GF-D8 (cell line): ENCODE measurements at regions not wholly inside any gene's neighbourhood (a gene's known extent, or its start where the extent isn't known, plus 50 kb on each side); places are given as distances from the start of the nearest gene placed in this dataset.
"Not testable (repeated sequence)": the region's sequence is repeated elsewhere in the genome, so short reads cannot be mapped to it uniquely, and the experiment has no call there.

Experiments used
- DNase-seq: peaks from one replicate; lab custom pipeline; 2025; lab: John Stamatoyannopoulos, UW

- no peak for DNase-seq
These were observed 85.4 kb upstream of the SVIL start for GRCh38 chr10:29720149-29720548.

GRCh38 chr10:29719281-29719675 is 84.5 kb upstream of the SVIL start:
- DNase-seq = no peak

GRCh38 chr10:29715296-29715695 is 80.5 kb upstream of the SVIL start:
- DNase-seq = no peak

- no peak for DNase-seq
These were observed 79.5 kb upstream of the SVIL start for GRCh38 chr10:29714096-29714874.

GRCh38 chr10:29713450-29713849 is 78.7 kb upstream of the SVIL start:
- DNase-seq = no peak

- no peak for DNase-seq
These were observed 77.3 kb upstream of the SVIL start for GRCh38 chr10:29712108-29712507.

GRCh38 chr10:29710128-29710527 is 75.4 kb upstream of the SVIL start:
- DNase-seq = no peak

GRCh38 chr10:29709484-29710002 is 74.8 kb upstream of the SVIL start:
- DNase-seq = no peak

- DNase-seq = no peak
These were observed 68.5 kb upstream of the SVIL start for GRCh38 chr10:29703271-29703670.

- DNase-seq = no peak
These were observed 67.7 kb upstream of the SVIL start for GRCh38 chr10:29702273-29703164.

GRCh38 chr10:29701306-29701705 is 66.5 kb upstream of the SVIL start:
- no peak for DNase-seq

- DNase-seq = no peak
These were observed 64.8 kb upstream of the SVIL start for GRCh38 chr10:29699621-29700020.

- no peak for DNase-seq
These were observed 64.2 kb upstream of the SVIL start for GRCh38 chr10:29698773-29699490.

GRCh38 chr10:29696581-29696980 is 61.8 kb upstream of the SVIL start:
- DNase-seq = not testable (repeated sequence)

- DNase-seq = no peak
These were observed 59.4 kb upstream of the SVIL start for GRCh38 chr10:29694121-29694520.

GRCh38 chr10:29692121-29692539 is 57.4 kb upstream of the SVIL start:
- DNase-seq = no peak

GRCh38 chr10:29691564-29692072 is 56.8 kb upstream of the SVIL start:
- no peak for DNase-seq

- no peak for DNase-seq
These were observed 54.2 kb upstream of the SVIL start for GRCh38 chr10:29689001-29689400.

GRCh38 chr10:29688230-29688661 is 53.5 kb upstream of the SVIL start:
- DNase-seq = no peak

- peak; percentile 21 for DNase-seq
These were observed 52.8 kb upstream of the SVIL start for GRCh38 chr10:29687421-29688164.

GRCh38 chr10:29685506-29685905 is 50.7 kb upstream of the SVIL start:
- DNase-seq = no peak
